GM19467 (cell line): ENCODE measurements at regions not wholly inside any gene's neighbourhood (a gene's known extent, or its start where the extent isn't known, plus 50 kb on each side); places are given as distances from the start of the nearest gene placed in this dataset.

Experiments
- ATAC-seq: cut with Tn5 transposase; IDR thresholded peaks from one replicate; pipeline ENCODE4 v1.9.1; 2021; ENCODE audit warnings: mild to moderate bottlenecking, moderate library complexity; ENCODE audit not compliant: unreplicated experiment

GRCh38 chr3:75983609-75984290, 198.4 kb upstream of the ZNF717 start:
- no peak for ATAC-seq

- no peak for ATAC-seq
These were observed 200.1 kb upstream of the ZNF717 start for GRCh38 chr3:75985432-75985831.

GRCh38 chr3:76010252-76010651, 224.9 kb upstream of the ZNF717 start:
- no peak for ATAC-seq

- ATAC-seq, result no peak
These were observed 225.8 kb upstream of the ZNF717 start for GRCh38 chr3:76011121-76011520.

GRCh38 chr3:76015496-76015895, 230.1 kb upstream of the ZNF717 start:
- no peak for ATAC-seq

- ATAC-seq, result no peak
These were observed 230.8 kb upstream of the ZNF717 start for GRCh38 chr3:76016111-76016510.

GRCh38 chr3:76016769-76017439, 231.6 kb upstream of the ZNF717 start:
- ATAC-seq, result no peak

GRCh38 chr3:76021376-76021775, 236.0 kb upstream of the ZNF717 start:
- no peak for ATAC-seq

- ATAC-seq, result no peak
These were observed 239.3 kb upstream of the ZNF717 start for GRCh38 chr3:76024640-76025039.

- ATAC-seq, result no peak
These were observed 240.2 kb upstream of the ZNF717 start for GRCh38 chr3:76025561-76025960.

- ATAC-seq, result no peak
These were observed 241.0 kb upstream of the ZNF717 start for GRCh38 chr3:76026379-76026778.

GRCh38 chr3:76028774-76029173, 243.4 kb upstream of the ZNF717 start:
- ATAC-seq, result no peak

- no peak for ATAC-seq
These were observed 249.3 kb upstream of the ZNF717 start for GRCh38 chr3:76034649-76035048.

GRCh38 chr3:76035117-76035516, 249.8 kb upstream of the ZNF717 start:
- ATAC-seq, result no peak

- ATAC-seq, result no peak
These were observed 253.6 kb upstream of the ZNF717 start for GRCh38 chr3:76038949-76039348.

- no peak for ATAC-seq
These were observed 254.1 kb upstream of the ZNF717 start for GRCh38 chr3:76039431-76039830.

- ATAC-seq, result no peak
These were observed 255.6 kb upstream of the ZNF717 start for GRCh38 chr3:76040946-76041345.

- ATAC-seq, result no peak
These were observed 258.4 kb upstream of the ZNF717 start for GRCh38 chr3:76043746-76044145.

GRCh38 chr3:76044601-76045600, 259.6 kb upstream of the ZNF717 start:
- no peak for ATAC-seq

GRCh38 chr3:76047368-76047767, 262.0 kb upstream of the ZNF717 start:
- ATAC-seq, result no peak

- no peak for ATAC-seq
These were observed 264.4 kb upstream of the ZNF717 start for GRCh38 chr3:76049776-76050175.
